GM12873 (cell line): ENCODE measurements at regions not wholly inside any gene's neighbourhood (a gene's known extent, or its start where the extent isn't known, plus 50 kb on each side); places are given as distances from the start of the nearest gene placed in this dataset.

ENCODE experiments used
- TF ChIP-seq, protein P1 (sequence below): IDR thresholded peaks from 2 replicates; pipeline ENCODE4 v1.5.1; 2012; ENCODE audit warnings: low read depth, mild to moderate bottlenecking, moderate library complexity, low read length, control low read depth; ENCODE audit not compliant: insufficient read depth; ENCODE audit errors: missing control alignments

DNA sequence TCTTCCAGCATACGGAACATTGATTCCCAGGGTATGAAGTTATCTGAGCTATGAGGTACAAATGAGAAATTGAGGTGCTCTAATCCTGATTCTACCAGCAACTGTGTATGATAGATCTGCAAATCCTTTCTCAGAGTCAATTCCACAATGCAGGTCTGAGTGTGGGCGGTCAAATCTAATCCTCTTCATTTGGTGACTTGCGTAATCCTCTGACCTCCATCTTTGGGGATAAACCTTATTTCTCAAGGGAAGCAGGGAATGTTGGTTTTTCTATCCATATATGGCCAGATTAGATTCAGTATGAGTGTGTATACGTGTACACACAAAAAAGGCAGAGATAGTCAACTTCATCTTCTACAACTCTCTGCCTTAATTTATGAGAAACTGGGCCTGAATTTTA lies 348.4 kb upstream of the IL12A start:
- TF ChIP-seq, protein P1, sequence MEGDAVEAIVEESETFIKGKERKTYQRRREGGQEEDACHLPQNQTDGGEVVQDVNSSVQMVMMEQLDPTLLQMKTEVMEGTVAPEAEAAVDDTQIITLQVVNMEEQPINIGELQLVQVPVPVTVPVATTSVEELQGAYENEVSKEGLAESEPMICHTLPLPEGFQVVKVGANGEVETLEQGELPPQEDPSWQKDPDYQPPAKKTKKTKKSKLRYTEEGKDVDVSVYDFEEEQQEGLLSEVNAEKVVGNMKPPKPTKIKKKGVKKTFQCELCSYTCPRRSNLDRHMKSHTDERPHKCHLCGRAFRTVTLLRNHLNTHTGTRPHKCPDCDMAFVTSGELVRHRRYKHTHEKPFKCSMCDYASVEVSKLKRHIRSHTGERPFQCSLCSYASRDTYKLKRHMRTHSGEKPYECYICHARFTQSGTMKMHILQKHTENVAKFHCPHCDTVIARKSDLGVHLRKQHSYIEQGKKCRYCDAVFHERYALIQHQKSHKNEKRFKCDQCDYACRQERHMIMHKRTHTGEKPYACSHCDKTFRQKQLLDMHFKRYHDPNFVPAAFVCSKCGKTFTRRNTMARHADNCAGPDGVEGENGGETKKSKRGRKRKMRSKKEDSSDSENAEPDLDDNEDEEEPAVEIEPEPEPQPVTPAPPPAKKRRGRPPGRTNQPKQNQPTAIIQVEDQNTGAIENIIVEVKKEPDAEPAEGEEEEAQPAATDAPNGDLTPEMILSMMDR, result no peak

GRCh38 chr3:159643406-159643805 lies 345.2 kb upstream of the IL12A start:
- TF ChIP-seq, protein P1, result no peak

DNA sequence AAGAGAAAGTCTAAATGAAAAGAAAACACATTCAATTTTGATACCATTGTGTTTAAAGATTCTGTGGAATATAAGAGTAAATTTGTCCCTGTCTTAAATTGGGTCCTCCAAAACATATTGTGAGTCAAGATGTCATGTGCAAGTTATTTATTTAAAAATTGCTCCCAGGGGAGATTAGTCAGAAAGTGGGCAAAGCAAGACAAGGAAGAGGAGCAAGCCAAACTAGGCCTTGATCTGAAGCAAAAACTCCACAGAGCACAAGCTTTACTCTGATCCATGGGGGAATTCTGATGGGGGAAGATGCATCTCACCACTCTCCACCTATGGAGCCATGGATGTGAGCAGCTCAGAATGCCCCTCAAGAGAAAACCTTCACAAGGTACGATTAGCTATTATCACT lies 342.8 kb upstream of the IL12A start:
- TF ChIP-seq, protein P1, result no peak

DNA sequence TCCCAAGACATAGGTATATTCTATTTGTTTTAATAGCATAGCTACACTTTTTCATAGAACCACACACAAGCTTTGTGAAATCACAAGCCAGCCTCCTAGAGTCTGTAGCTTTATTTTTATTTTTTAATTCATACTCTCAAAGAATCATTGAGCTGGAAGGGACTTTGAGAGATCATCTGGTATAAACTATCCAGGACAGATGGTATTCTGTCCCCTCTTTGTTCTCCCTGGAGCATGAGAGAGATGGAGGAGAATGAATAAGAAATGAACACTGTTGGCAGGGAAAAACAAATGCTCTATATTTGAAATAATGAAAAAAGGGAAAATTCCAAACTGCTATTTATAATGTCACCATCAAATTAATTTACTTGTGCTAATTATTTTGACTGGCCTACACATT lies 338.7 kb upstream of the IL12A start:
- TF ChIP-seq, protein P1, result no peak

DNA sequence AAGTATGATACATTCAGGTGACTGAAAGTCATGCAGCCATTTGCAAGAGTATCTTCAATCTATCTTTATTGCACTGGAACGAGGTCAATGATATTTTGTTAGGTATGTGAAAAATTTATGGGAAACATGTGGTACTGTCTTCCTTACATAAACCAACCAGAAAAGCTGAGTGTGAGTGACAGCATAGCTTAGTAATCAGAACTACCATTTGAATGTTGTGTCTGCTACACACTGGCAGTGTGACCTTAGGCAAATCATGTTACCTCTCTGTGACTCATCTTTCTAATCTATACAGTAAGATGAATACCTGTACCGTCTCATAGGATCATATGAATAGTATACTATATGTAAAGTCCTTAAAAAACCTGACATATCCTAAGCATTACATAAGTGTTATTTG lies 337.9 kb upstream of the IL12A start:
- TF ChIP-seq, protein P1, result no peak

DNA sequence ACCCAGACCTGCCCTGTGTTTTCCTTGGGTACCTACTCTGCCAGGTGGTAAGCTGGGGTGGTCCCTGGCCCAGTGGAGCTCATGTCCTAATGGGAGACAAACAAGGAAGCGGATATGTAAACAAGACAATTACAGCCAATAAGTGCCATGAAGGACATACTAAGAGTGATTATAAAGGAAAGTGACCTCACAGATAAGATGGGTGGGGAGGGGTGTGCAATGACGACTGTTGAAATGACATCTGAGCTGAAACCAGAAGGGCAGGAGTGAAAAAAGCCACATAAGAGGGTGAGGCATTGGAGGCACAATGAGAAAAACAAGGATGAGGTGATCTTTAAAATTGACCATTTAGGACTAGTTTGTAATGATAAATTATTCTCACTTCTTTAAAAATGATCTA lies 336.2 kb upstream of the IL12A start:
- TF ChIP-seq, protein P1, result no peak

DNA sequence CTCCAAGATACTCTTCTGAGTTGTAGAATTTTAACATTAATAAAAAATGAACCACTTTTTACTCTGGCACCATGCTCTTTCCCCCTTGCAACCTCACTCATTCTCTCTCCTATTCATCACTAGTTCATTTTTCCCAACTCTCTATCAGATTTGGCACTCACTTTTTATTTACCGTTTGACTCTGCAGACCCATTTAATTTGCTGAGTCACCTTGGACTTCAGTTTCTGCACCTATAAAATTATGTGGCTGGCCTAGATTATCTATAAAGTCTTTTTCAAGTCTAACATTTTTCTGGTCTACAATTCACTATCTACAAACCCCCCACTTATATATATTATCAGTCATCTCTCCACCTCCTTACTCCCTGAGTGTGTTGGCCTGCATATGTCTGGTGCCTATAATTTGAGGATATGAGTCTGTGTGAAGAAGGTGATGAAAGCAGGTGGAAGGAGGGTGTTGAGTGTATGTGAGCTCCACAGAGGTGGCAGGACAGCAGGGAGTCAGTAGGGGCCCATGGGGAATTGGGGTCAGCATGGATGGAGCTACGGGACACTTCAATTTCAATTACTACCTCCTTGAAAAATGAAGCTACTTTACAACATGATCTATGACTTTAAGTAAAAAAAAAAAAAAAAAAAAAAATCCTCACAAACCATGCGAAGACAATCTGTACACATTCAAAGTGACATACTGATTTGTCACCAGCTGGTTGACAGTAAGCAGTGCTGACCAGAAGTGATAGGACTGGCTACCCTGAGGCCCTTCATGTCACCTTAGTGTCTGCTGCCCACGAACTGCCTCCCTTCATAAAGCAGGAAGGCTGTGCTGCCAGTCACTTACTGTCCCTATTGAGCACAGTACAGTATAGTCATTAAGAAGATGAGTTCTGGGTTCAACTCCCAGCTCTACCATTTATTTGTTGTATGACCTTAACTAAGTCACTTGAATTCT lies 334.2 kb upstream of the IL12A start:
- TF ChIP-seq, protein P1, result no peak
